Activated CD4-positive, alpha-beta memory T cell treated with anti-CD3 and anti-CD28 coated beads, Interleukin-2, amount 10 ng/mL, durations not matched to agents 7 days and 5 days (primary cell): ENCODE measurements at regions not wholly inside any gene's neighbourhood (a gene's known extent, or its start where the extent isn't known, plus 50 kb on each side); places are given as distances from the start of the nearest gene placed in this dataset.

Experiments
- CTCF ChIA-PET: fragments of 350-600 bp; sonication (Branson Sonifier 250); formaldehyde crosslinking; loops from one replicate; lab custom pipeline; 2021; ENCODE audit warnings: antibody characterized with exemption, inconsistent platforms; lab: Charles Lee
- POLR2A ChIA-PET: fragments of 350-600 bp; sonication (Branson Sonifier 250); formaldehyde crosslinking; loops from one replicate; lab custom pipeline; 2021; ENCODE audit warnings: antibody characterized with exemption; lab: Charles Lee
- DNase-seq: peaks from one replicate; pipeline ENCODE4 v3.0.0-alpha.2; 2020
- H3K27ac Mint-ChIP-seq: one replicate; pipeline ENCODE4 v1.8.0; 2021; ENCODE audit warnings: mild to moderate bottlenecking, mixed read lengths
- H3K27me3 Mint-ChIP-seq: one replicate; pipeline ENCODE4 v1.8.0; 2021; ENCODE audit warnings: mixed read lengths
- H3K36me3 Mint-ChIP-seq: one replicate; pipeline ENCODE4 v1.8.0; 2021; ENCODE audit warnings: low read depth, mixed read lengths
- H3K4me1 Mint-ChIP-seq: one replicate; pipeline ENCODE4 v1.8.0; 2021; ENCODE audit warnings: mixed read lengths
- H3K4me3 Mint-ChIP-seq: one replicate; pipeline ENCODE4 v1.8.0; 2021; ENCODE audit warnings: mild to moderate bottlenecking, mixed read lengths
- H3K9me3 Mint-ChIP-seq: one replicate; pipeline ENCODE4 v1.8.0; 2021; ENCODE audit warnings: mixed read lengths

DNA sequence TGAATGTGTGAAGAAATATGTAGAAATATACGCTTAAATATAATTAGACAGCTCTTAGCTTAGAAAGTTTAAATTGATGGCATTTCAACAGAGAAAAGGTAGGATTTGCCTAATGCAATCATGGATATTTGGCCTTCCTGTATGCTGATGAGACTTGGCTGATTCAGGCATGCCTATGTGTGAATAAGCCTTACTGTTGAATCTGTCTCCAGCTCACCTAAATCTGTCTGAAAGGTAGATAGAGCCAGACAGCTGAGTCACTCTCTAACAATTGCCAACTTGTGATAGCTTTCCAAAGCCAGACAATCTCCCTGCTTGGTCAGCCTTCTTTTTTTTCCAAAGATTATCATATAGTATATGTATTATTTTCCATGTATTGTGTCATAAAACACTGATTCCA, 92.8 kb upstream of the FLRT2 start:
- CTCF ChIA-PET, result no interaction called here
- Mint-ChIP-seq H3K4me1 (no peaks in the 10 kb centered on the region), H3K4me3 (no peak overlapping the region)

DNA sequence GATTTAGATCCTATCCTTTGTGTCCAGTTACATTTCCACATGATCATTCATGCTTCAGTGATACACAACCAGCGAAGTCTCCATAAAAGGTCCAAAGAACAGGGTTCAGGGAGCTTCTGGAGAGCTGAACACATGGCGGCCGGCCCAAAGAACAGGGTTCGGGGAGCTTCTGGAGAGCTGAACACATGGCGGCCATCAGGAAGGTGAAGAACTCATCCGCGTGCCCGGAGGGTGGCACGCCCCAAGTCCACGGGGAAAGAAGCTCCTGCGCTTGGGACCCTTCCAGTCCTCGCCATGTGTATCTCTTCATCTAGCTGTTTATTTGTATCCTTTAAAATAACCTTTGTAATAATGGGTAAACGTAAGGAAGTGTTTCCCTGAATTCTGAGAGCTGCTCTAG, 91.9 kb upstream of the FLRT2 start:
- Mint-ChIP-seq H3K4me3 (no peak overlapping the region), H3K27me3 (no peaks in the 10 kb centered on the region), H3K4me1 (no peaks in the 10 kb centered on the region), H3K9me3 (no peaks in the 10 kb centered on the region), H3K27ac (no peak overlapping the region), H3K36me3 (no peaks in the 10 kb centered on the region)
- ChIA-PET POLR2A (no interaction called here), CTCF (no interaction called here)
- DNase-seq, result no peak

More for the DNA sequence above, 92.8 kb upstream of the FLRT2 start:
- peaks cover 2% of the 10 kb centered on the region for H3K9me3 Mint-ChIP-seq
- H3K36me3 Mint-ChIP-seq, result no peaks in the 10 kb centered on the region
- POLR2A ChIA-PET, result no interaction called here
- no peaks in the 10 kb centered on the region for H3K27me3 Mint-ChIP-seq
- no peak overlapping the region for H3K27ac Mint-ChIP-seq
- no peak for DNase-seq

GRCh38 chr14:85438481-85438942, 91.4 kb upstream of the FLRT2 start:
- H3K36me3 Mint-ChIP-seq, result no peaks in the 10 kb centered on the region
- H3K4me1 Mint-ChIP-seq, result no peaks in the 10 kb centered on the region
- H3K9me3 Mint-ChIP-seq, result no peaks in the 10 kb centered on the region
- POLR2A ChIA-PET, result no interaction called here
- CTCF ChIA-PET, result no interaction called here
- H3K27ac Mint-ChIP-seq, result no peak overlapping the region
- DNase-seq, result no peak
- H3K27me3 Mint-ChIP-seq, result no peaks in the 10 kb centered on the region
- H3K4me3 Mint-ChIP-seq, result no peak overlapping the region

DNA sequence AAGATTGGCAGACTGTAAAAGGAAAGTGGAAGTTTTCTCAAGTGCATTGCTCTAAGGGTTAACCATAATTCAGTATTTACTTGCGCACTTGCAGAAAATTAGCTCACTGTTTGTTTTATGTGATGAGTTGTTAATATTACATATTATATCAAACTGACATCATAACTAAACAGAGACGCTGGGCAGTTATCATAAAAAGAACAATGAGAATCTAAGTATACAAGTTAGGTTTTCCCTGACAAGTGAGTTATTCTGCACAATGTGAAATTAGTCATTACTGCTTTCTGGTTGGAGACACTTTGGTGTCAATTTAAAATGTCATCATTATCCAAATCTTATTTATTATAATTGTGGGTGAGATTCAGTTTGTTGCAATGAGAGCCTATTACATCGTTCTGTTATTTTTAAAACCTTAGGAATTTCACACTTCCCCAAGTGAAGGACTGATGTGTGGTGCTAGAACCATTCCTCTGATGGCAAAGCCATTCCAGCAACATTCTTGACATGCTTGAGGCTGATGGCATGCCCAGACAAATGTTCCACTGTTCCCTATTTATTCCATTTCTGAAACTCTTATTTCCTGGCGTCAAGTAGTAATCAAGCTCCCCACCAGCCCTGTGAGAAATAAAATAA, 90.1 kb upstream of the FLRT2 start:
- CTCF ChIA-PET, result no interaction called here
- no peaks in the 10 kb centered on the region for H3K4me1 Mint-ChIP-seq
- no peak overlapping the region for H3K27ac Mint-ChIP-seq
- H3K4me3 Mint-ChIP-seq, result no peak overlapping the region
- DNase-seq, result no peak
- POLR2A ChIA-PET, result no interaction called here
- no peaks in the 10 kb centered on the region for H3K9me3 Mint-ChIP-seq
- H3K36me3 Mint-ChIP-seq, result no peaks in the 10 kb centered on the region
- H3K27me3 Mint-ChIP-seq, result no peaks in the 10 kb centered on the region

DNA sequence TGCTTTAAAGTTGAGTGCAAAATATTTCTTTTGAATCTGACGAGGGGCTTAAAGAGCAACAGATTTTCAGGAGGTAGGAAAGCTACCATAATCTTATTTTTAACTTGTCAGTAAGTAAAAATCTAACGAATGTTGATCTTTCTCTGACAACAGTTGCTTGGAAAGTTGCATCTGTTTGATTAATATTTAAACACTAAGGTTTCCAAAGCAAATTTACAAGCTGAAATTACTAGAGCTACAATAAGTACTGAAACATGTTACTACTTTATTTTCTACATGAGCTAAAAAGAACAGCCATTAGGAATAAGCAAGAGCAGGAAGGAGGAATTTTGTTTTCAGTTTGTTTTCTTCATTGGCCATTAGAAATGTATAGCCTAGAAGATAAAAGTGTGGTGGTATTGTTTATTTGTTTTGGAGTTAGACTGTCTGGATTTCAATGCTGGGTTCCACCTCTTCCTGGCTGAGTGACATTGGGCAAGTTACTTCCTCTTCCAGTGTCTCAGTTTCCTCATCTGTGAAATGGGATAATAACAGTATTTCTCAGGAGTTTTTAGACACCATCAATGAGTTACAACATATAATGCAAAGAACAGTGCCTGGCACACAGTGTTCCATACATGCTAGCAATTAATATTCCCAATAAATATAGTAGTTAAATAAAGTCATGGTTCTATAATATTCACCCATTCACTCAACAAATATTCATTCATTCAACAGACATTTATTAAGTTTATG, 87.9 kb upstream of the FLRT2 start:
- ChIA-PET POLR2A (no interaction called here), CTCF (no interaction called here)
- Mint-ChIP-seq H3K36me3 (no peaks in the 10 kb centered on the region), H3K4me3 (no peak overlapping the region), H3K27me3 (no peaks in the 10 kb centered on the region), H3K4me1 (no peaks in the 10 kb centered on the region), H3K9me3 (peaks cover 3% of the 10 kb centered on the region), H3K27ac (no peak overlapping the region)
- no peak for DNase-seq

DNA sequence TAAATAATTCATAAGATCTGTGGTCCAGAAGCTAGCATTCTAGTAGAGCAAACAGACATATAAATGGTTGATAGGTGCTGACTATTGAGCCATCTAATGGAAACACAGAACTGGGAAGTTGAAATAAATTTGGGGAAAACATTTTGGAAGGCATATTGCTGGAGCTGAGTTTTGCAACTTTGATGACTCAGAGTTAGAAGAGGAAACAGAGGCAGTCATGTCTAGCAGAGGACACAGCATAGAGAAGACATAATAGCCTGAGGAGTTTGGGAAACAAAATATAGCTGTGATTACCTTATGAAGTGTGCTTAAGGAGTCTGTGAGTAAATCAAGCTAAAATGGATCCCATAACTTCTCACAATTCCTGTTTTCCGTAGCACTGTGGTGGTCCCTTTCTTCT, 86.9 kb upstream of the FLRT2 start:
- CTCF ChIA-PET, result no interaction called here
- H3K27ac Mint-ChIP-seq, result no peak overlapping the region
- H3K27me3 Mint-ChIP-seq, result no peaks in the 10 kb centered on the region
- no peaks in the 10 kb centered on the region for H3K4me1 Mint-ChIP-seq
- no peaks in the 10 kb centered on the region for H3K36me3 Mint-ChIP-seq
- H3K4me3 Mint-ChIP-seq, result no peak overlapping the region
- POLR2A ChIA-PET, result no interaction called here
- peaks cover 7% of the 10 kb centered on the region for H3K9me3 Mint-ChIP-seq
- DNase-seq, result no peak

- ChIA-PET CTCF (no interaction called here), POLR2A (no interaction called here)
- Mint-ChIP-seq H3K27ac (no peak overlapping the region), H3K4me1 (no peaks in the 10 kb centered on the region), H3K4me3 (no peak overlapping the region), H3K36me3 (no peaks in the 10 kb centered on the region), H3K9me3 (peaks cover 9% of the 10 kb centered on the region), H3K27me3 (no peaks in the 10 kb centered on the region)
- no peak for DNase-seq
Observed at GRCh38 chr14:85444635-85445034, 85.3 kb upstream of the FLRT2 start.

- POLR2A ChIA-PET, result no interaction called here
- Mint-ChIP-seq H3K4me1 (no peaks in the 10 kb centered on the region), H3K27ac (no peak overlapping the region), H3K9me3 (peaks cover 9% of the 10 kb centered on the region), H3K36me3 (no peaks in the 10 kb centered on the region), H3K4me3 (no peak overlapping the region), H3K27me3 (no peaks in the 10 kb centered on the region)
- CTCF ChIA-PET, result no interaction called here
- DNase-seq, result no peak
Observed at GRCh38 chr14:85445151-85445795, 84.7 kb upstream of the FLRT2 start.

GRCh38 chr14:85447883-85448282, 82.1 kb upstream of the FLRT2 start:
- H3K9me3 Mint-ChIP-seq, result peaks cover 9% of the 10 kb centered on the region
- ChIA-PET CTCF (no interaction called here), POLR2A (no interaction called here)
- DNase-seq, result no peak
- no peaks in the 10 kb centered on the region for H3K36me3 Mint-ChIP-seq
- H3K27me3 Mint-ChIP-seq, result no peaks in the 10 kb centered on the region
- H3K4me1 Mint-ChIP-seq, result no peaks in the 10 kb centered on the region
- no peak overlapping the region for H3K4me3 Mint-ChIP-seq
- no peak overlapping the region for H3K27ac Mint-ChIP-seq

DNA sequence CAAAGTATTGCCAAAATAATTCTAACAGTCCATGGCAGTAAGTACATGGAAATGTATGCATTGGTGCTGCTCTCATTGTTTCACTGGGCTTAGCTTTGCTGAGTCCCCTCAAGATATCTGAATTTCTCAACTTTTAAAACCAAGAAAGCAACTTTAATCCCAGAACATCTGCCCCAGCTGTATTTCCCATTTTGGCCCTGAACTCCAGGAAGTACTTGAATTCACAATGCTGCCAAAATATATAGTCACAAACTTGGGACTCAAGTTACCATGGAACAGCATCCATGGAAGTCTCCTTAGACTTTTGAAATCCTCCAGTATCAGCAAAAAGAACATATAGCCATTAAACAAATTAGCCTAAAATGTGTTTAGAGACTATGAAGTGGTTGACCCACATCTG, 78.5 kb upstream of the FLRT2 start:
- Mint-ChIP-seq H3K27ac (no peak overlapping the region), H3K9me3 (peaks cover 7% of the 10 kb centered on the region), H3K27me3 (no peaks in the 10 kb centered on the region), H3K4me3 (no peak overlapping the region), H3K4me1 (no peaks in the 10 kb centered on the region), H3K36me3 (no peaks in the 10 kb centered on the region)
- ChIA-PET CTCF (no interaction called here), POLR2A (no interaction called here)
- DNase-seq, result no peak

GRCh38 chr14:85453401-85454225, 76.3 kb upstream of the FLRT2 start:
- Mint-ChIP-seq H3K27me3 (no peaks in the 10 kb centered on the region), H3K4me1 (no peaks in the 10 kb centered on the region), H3K9me3 (no peaks in the 10 kb centered on the region), H3K27ac (no peak overlapping the region), H3K4me3 (no peak overlapping the region), H3K36me3 (no peaks in the 10 kb centered on the region)
- no peak for DNase-seq
- CTCF ChIA-PET, result no interaction called here
- POLR2A ChIA-PET, result no interaction called here

- H3K4me3 Mint-ChIP-seq, result no peak overlapping the region
- H3K4me1 Mint-ChIP-seq, result no peaks in the 10 kb centered on the region
- ChIA-PET POLR2A (no interaction called here), CTCF (no interaction called here)
- H3K9me3 Mint-ChIP-seq, result no peaks in the 10 kb centered on the region
- H3K27ac Mint-ChIP-seq, result no peak overlapping the region
- H3K36me3 Mint-ChIP-seq, result no peaks in the 10 kb centered on the region
- DNase-seq, result no peak
- H3K27me3 Mint-ChIP-seq, result no peaks in the 10 kb centered on the region
Observed at GRCh38 chr14:85454226-85454813, 75.6 kb upstream of the FLRT2 start.
